Amniotic epithelial cell (primary cell): ENCODE measurements at regions not wholly inside any gene's neighbourhood (a gene's known extent, or its start where the extent isn't known, plus 50 kb on each side); places are given as distances from the start of the nearest gene placed in this dataset.
"Not testable (repeated sequence)": the region's sequence is repeated elsewhere in the genome, so short reads cannot be mapped to it uniquely, and the experiment has no call there.

Experiments used
- DNase-seq: peaks from one replicate; pipeline ENCODE4 v3.0.0-alpha.2; 2010; ENCODE audit warnings: low read depth

DNA sequence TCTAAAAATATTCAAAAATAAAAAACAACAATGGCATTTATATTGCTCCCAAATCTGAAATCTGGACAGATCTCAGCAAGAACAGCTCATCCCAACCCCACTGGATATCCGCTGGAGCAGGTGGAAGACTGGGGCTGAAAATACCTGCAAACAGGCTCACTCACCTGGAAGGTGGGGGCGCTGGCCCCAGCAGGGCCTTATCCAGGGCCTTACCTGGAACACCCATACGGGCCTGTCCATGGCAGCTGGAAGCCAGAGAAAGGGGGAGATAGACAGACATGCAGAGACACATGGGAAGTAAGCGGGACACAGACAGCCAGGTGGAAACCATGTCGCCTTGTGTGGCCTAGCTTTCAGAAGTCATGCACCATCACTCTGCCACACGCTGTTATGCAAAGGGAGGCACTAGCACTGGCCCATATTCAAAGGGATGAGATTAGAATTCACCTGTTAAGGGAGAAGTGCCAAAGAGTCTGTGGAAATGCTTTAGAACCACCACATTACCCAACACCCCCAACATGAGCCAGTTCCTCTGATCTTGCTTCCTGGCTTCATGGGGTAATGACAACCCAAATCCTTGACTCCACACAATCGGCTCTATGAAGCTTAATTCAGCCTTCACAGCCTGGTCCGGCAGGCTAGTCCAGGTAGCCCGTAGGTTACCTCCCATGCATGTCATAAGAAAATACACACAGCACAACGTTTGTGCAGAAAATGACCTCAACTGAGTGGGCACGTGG lies 99.0 kb upstream of the CDYL start:
- no peak for DNase-seq

- DNase-seq: no peak
These were observed 100.2 kb upstream of the CDYL start for GRCh38 chr6:4676016-4676415.

GRCh38 chr6:4675121-4675520 lies 101.1 kb upstream of the CDYL start:
- DNase-seq: no peak

DNA sequence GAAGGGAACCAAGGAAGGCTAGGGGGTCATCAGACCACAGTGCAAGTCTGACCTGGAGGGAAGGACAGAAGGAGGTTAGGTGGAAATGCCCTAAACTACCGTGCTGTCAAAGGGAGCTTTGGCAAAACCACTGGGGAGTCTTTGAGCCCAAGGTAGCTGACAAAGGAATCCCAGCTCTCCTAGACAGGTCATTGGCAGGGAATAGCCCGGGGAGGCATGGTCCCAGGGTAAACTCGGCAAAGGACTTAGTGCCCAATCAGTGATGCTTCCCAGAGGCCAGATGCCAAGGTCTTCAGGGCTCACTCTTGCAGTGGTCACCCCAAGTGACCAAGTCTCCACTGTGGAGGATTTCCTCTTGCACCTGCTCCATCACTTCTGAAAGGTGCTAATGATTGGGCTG lies 102.3 kb upstream of the CDYL start:
- DNase-seq: no peak

DNA sequence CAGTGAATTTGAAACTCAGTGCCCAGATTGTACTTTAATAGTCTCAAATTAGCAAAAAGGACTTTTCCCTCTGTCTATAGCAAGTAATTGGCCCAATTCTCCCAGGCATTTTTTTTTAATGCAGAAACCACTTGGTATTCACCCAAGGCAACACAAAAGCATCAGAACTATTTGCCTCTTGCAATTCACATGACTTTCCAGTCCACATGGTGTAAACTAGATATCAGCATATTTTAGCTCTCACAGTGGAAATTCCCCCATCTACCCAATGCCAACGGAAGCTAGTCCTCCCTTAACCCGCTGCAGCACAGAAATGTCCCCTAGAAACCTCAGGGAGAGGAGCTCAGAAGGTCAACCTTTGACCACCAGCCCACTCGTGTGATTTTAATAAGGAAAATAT lies 103.4 kb upstream of the CDYL start:
- peak; percentile 34 for DNase-seq

GRCh38 chr6:4671587-4672115 lies 104.6 kb upstream of the CDYL start:
- DNase-seq: no peak

GRCh38 chr6:4670824-4671409 lies 105.3 kb upstream of the CDYL start:
- no peak for DNase-seq

- DNase-seq: no peak
These were observed 105.9 kb upstream of the CDYL start for GRCh38 chr6:4670290-4670689.

DNA sequence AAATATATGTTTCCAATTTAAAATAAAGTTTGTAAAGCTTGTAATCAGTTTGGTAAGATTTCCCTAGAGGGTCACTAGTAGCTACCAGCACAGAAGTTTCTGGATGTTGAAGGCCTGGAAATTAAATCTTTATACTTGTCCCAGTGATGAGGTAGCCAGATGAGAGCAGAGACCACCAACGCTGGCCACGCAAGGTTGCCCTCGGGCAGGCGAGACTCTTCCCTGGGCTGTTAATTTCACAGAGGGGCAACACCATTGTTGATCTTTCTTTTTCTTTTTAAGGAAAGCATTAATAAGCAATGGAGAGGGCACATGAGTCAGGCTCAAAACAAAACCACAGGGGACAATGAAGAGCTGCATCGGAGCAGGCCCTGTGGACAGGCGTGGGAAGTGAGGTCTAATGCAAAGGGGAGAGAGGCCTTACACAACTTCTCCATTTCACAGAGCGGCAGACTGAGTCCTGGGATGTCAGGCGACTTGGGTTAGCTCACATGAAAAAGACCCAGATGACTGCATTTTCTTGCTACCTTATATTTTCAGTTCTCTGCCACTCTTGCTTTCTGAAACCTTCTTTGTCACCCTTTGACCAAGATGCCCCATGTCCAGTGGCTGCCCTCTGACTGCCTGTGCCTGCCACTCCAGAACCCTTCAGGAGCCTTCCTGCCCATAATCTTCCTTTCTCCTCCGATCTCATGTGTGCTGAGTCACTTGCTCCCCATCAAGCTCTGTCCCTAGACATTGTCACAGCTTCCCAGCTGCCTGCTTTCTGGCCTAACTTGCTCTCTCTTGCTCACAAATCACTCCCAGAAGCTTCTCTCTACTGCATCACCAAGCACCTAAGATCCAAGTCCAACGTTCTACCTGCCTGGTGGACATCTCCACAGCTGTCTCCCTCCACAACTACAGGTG lies 107.7 kb upstream of the CDYL start:
- no peak for DNase-seq

DNA sequence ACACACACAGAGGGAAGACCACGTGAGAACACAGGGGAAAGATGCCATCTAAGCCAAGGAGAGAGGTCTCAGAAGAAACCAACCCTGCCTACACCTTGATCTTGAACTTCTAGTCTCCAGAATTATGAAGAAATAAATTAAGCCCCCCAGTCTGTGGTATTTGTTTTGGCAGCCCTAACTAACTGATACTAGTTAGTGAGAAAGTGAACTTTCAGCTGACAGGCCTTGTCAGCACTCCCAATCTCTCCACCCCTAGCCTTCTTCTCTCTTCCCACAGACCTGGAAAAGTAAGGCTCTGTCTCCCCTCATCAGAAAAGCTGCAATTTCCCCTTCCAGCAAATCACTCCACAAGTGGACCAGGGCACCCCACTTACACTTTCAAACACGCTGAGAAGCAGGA lies 108.6 kb upstream of the CDYL start:
- no peak for DNase-seq

- DNase-seq: no peak
These were observed 109.2 kb upstream of the CDYL start for GRCh38 chr6:4666886-4667513.

DNA sequence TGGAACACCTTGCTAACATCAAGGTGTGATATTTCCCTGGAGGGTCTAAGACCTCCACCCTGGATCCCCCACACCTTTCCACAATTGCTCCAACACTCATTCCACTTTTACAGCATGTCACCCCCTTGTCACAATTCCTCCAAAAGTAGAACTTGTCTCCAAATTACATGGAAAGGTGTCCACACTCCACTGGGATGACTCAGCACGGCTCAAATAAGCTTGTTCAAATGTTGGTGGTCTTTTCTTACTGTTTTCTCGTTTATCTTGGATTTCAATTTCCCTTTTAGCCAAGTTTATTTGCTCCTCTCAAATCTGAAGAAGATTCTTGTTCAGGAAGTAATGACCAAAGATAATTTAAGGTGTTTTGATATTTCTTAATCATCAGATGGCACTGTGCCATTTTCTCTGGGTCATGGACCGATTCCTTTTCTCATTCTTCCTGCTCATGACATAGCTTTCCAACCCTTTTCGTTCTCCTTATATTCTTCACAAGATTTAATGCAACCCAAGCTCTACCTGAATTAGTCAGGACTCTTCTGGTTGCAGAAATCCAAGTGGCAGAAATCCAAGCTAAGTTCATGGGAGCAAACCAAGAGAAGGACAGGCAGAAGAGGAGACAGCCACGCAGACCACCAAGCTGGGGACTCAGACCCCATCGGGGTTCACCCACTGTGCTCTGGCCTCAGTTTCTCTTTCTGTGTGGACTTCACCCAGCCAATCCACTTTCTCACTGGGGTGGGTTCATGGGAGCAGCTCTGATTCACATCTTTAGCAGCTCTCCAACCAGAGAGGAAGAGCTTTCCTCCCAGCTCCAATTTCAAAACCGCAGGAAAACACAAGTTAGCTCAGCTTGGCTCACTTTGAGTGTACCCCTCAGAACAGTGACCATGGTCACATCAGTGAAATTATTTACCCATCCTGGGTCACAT lies 110.5 kb upstream of the CDYL start:
- peak; percentile 29 for DNase-seq

DNA sequence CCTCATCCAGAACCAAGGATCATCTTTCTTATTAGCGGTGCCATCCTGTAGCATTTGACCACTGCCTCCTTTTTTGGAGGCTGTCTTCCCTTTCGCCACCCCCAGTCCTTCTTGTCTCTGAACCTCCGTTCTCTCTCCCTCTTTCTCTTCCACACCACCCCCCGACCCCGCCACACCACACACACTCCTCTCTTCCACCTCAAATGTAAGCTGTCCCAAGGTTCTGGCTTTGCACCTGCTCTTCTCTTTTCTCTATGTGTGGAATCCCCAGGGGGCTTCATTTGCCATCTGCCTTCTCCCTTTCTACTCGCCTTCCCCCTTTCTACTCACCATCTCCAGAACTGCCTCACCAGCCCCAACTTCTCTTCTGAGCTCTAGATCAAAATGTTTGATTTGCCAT lies 111.3 kb upstream of the CDYL start:
- DNase-seq: no peak

- peak; percentile 90 for DNase-seq
These were observed 112.0 kb upstream of the CDYL start for GRCh38 chr6:4664117-4664626.

GRCh38 chr6:4662886-4663285 lies 113.3 kb upstream of the CDYL start:
- DNase-seq: no peak

DNA sequence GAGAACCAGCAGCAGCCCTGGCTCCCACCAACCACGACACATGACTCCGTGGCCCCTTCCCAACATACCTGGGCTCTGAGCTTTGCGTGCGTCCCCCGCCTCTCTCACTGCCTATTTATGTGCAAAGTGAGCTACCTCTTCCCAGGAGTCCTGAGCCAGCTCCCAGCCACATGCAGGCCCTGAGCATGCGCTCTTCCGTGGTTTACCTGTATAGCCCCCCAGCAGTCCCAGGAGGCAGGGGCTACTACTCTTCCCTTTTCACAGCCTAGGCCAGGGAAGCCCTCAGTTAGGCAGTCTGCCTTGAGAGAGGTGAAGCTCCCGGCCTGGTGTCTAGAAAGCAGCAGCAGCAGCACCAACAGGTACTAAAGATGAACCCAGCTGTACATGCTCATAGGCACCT lies 114.8 kb upstream of the CDYL start:
- DNase-seq: no peak

- no peak for DNase-seq
These were observed 115.6 kb upstream of the CDYL start for GRCh38 chr6:4660377-4661321.

- DNase-seq: not testable (repeated sequence)
These were observed 116.5 kb upstream of the CDYL start for GRCh38 chr6:4659719-4660118.

DNA sequence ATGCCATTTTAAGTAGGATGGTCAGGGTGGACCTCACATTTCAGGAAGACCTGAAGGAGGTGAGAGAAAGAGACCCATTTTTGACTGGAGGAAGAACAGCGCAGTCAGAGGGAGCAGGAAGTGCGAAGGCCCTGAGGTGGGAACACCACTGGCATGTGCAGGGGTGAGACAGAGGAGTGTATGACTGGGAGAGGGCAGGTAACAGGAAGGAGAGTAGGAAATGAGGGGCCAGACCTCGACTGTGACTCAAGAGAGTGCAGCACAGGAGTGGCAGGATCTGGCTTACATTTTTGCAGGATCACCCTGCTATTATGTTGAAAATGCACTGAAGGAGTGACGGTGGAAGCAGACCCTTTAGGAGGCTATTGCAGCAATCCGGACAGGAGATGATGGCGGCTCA lies 117.7 kb upstream of the CDYL start:
- no peak for DNase-seq

DNA sequence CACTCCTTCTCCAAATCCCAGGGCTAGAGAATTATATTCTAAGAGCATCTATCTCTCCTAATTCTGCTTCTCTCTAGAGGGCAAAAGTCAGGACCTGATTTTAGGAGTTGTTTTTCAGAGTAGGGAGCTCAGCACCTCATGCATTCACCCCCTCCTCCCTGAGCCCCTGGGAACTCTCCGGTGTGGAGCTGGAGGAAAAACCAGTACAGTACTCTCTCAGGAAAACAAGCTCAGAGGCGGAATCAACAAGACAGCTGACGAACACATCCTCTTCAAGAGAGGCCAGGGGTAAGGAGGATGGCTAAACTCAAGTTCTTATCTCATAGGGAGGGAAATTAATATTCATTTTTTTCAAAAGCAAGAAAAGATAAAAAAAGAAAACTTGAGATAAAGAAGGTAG lies 120.1 kb upstream of the CDYL start:
- no peak for DNase-seq
